Skeletal muscle cell (primary cell): ENCODE measurements at regions not wholly inside any gene's neighbourhood (a gene's known extent, or its start where the extent isn't known, plus 50 kb on each side); places are given as distances from the start of the nearest gene placed in this dataset.
"Not testable (repeated sequence)": the region's sequence is repeated elsewhere in the genome, so short reads cannot be mapped to it uniquely, and the experiment has no call there.

Experiments used
- DNase-seq: peaks from one replicate; pipeline ENCODE4 v3.0.0-alpha.2; 2010; ENCODE audit warnings: low read depth
- H3K4me3 ChIP-seq: 2 replicates; pipeline ENCODE4 v1.5.1; 2011; ENCODE audit warnings: low read depth, mild to moderate bottlenecking, control low read depth, low read length, moderate library complexity

GRCh38 chr15:98347001-98347400, 301.3 kb upstream of the IGF1R start:
- no peak overlapping the region for H3K4me3 ChIP-seq
- no peak for DNase-seq

- H3K4me3 ChIP-seq, result no peak overlapping the region
- DNase-seq, result no peak
These were observed 300.5 kb upstream of the IGF1R start for GRCh38 chr15:98347866-98348265.

- H3K4me3 ChIP-seq, result no peak overlapping the region
- no peak for DNase-seq
These were observed 298.1 kb upstream of the IGF1R start for GRCh38 chr15:98350276-98350675.

- DNase-seq, H3K4me3 ChIP-seq: not testable (repeated sequence)
These were observed 290.1 kb upstream of the IGF1R start for GRCh38 chr15:98358274-98358673.

GRCh38 chr15:98358971-98359370, 289.4 kb upstream of the IGF1R start:
- no peak for DNase-seq
- no peak overlapping the region for H3K4me3 ChIP-seq

- no peak overlapping the region for H3K4me3 ChIP-seq
- DNase-seq, result no peak
These were observed 284.9 kb upstream of the IGF1R start for GRCh38 chr15:98363416-98363815.

- DNase-seq, result no peak
- no peak overlapping the region for H3K4me3 ChIP-seq
These were observed 284.4 kb upstream of the IGF1R start for GRCh38 chr15:98363955-98364354.

GRCh38 chr15:98369081-98369716, 279.1 kb upstream of the IGF1R start:
- DNase-seq, result no peak

GRCh38 chr15:98375513-98376340, 272.6 kb upstream of the IGF1R start:
- DNase-seq, result no peak
- no peak overlapping the region for H3K4me3 ChIP-seq

More at GRCh38 chr15:98369081-98369716, 279.1 kb upstream of the IGF1R start:
- no peak overlapping the region for H3K4me3 ChIP-seq

- H3K4me3 ChIP-seq, result no peak overlapping the region
- DNase-seq, result no peak
These were observed 267.6 kb upstream of the IGF1R start for GRCh38 chr15:98380721-98381120.

GRCh38 chr15:98381446-98381845, 266.9 kb upstream of the IGF1R start:
- no peak overlapping the region for H3K4me3 ChIP-seq
- no peak for DNase-seq

- DNase-seq, result no peak
- no peak overlapping the region for H3K4me3 ChIP-seq
These were observed 266.2 kb upstream of the IGF1R start for GRCh38 chr15:98382139-98382538.

- no peak overlapping the region for H3K4me3 ChIP-seq
- DNase-seq, result no peak
These were observed 264.8 kb upstream of the IGF1R start for GRCh38 chr15:98383571-98383970.

- DNase-seq, result no peak
- H3K4me3 ChIP-seq, result no peak overlapping the region
These were observed 263.9 kb upstream of the IGF1R start for GRCh38 chr15:98384328-98385029.

- DNase-seq, result no peak
- no peak overlapping the region for H3K4me3 ChIP-seq
These were observed 262.5 kb upstream of the IGF1R start for GRCh38 chr15:98385752-98386381.

- no peak for DNase-seq
- H3K4me3 ChIP-seq, result no peak overlapping the region
These were observed 261.8 kb upstream of the IGF1R start for GRCh38 chr15:98386561-98386960.

GRCh38 chr15:98387866-98388265, 260.5 kb upstream of the IGF1R start:
- no peak for DNase-seq
- H3K4me3 ChIP-seq, result no peak overlapping the region

- DNase-seq, result no peak
- H3K4me3 ChIP-seq, result no peak overlapping the region
These were observed 257.3 kb upstream of the IGF1R start for GRCh38 chr15:98390946-98391530.

GRCh38 chr15:98391568-98391967, 256.8 kb upstream of the IGF1R start:
- no peak overlapping the region for H3K4me3 ChIP-seq
- no peak for DNase-seq

- H3K4me3 ChIP-seq, result no peak overlapping the region
- no peak for DNase-seq
These were observed 254.9 kb upstream of the IGF1R start for GRCh38 chr15:98393471-98393870.
